ENCODE measurements at regions not wholly inside any gene's neighbourhood (a gene's known extent, or its start where the extent isn't known, plus 50 kb on each side); places are given as distances from the start of the nearest gene placed in this dataset.
A peak's percentile ranks its signal among the peaks of the same experiment; 100 is the strongest.

DNA sequence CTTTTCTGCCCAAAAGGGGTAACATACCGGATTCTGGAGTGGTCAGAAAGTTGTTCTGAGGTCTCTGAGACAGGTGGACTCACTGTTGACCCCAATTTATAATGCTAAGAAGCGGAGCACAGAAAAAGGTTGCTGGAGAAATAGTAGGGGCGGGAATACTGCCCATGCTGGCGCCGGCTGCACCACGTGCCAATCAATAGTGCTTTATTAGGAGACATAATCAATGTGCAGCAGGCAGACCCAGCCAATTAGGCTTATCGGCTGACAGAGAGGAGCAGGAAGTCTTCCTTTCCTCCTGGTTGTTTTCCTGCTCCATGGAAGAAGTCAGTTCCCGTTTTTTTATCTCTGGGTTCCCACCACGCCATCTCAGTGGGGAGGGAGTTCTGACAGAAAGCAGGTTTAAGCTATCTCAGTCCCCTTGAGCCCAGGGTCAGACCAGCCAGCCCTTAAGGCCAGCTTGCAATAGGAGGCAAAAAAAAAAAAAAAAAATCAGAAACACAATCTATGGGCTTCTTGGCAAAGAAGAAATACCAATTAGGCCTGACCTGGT, 68.2 kb upstream of the IRX6 start:
- Histone ChIP-seq H3K27ac (ENCODE audit: insufficient read depth, low read length) (no peak overlapping the region), H3K36me3 (ENCODE audit: control insufficient read depth, insufficient read depth, low read length) (no peaks in the 10 kb centered on the region), H3K4me3 (replicated peaks in 1 of 4; ENCODE audit: control extremely low read depth in 1 of 4, insufficient read depth in 1 of 4, low read depth in 3 of 4, low read length in 4 of 4) (no peak overlapping the region), H3K27me3 (ENCODE audit: control insufficient read depth, insufficient read depth, low read length) (no peaks in the 10 kb centered on the region), H3K9me3 (ENCODE audit: control insufficient read depth, insufficient read depth, low read depth, low read length) (no peaks in the 10 kb centered on the region), H2AFZ (ENCODE audit: low read length) (no peak overlapping the region), H3K4me1 (ENCODE audit: control insufficient read depth, extremely low read depth, insufficient read depth, low read length) (no peaks in the 10 kb centered on the region), H3K9ac (ENCODE audit: insufficient read depth, low read length) (no peak overlapping the region), H3K79me2 (ENCODE audit: control insufficient read depth, insufficient read depth, low read length) (no peaks in the 10 kb centered on the region), H3K4me2 (ENCODE audit: extremely low read depth, insufficient read depth, low read length) (no peak overlapping the region), H4K20me1 (ENCODE audit: control insufficient read depth, extremely low read depth, insufficient read depth, low read length) (no peaks in the 10 kb centered on the region)
- TF ChIP-seq EZH2 (IDR thresholded peaks at IDR 0.05; ENCODE audit: low read length, missing control alignments) = no peak
- TF ChIP-seq, protein P1, sequence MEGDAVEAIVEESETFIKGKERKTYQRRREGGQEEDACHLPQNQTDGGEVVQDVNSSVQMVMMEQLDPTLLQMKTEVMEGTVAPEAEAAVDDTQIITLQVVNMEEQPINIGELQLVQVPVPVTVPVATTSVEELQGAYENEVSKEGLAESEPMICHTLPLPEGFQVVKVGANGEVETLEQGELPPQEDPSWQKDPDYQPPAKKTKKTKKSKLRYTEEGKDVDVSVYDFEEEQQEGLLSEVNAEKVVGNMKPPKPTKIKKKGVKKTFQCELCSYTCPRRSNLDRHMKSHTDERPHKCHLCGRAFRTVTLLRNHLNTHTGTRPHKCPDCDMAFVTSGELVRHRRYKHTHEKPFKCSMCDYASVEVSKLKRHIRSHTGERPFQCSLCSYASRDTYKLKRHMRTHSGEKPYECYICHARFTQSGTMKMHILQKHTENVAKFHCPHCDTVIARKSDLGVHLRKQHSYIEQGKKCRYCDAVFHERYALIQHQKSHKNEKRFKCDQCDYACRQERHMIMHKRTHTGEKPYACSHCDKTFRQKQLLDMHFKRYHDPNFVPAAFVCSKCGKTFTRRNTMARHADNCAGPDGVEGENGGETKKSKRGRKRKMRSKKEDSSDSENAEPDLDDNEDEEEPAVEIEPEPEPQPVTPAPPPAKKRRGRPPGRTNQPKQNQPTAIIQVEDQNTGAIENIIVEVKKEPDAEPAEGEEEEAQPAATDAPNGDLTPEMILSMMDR (conservative IDR thresholded peaks at IDR 0.05 in 1 of 2, IDR thresholded peaks at IDR 0.05 in 1 of 2; ENCODE audit: low read depth in 1 of 2, low read length in 2 of 2) = no peak
- DNase-seq (ENCODE audit: low read depth in 2 of 2) = no peak

GRCh38 chr16:55256412-55257016, 67.5 kb upstream of the IRX6 start:
- no peak overlapping the region for H2AFZ ChIP-seq (ENCODE audit: low read length)
- no peaks in the 10 kb centered on the region for H3K79me2 ChIP-seq (ENCODE audit: control insufficient read depth, insufficient read depth, low read length)
- no peak overlapping the region for H3K4me3 ChIP-seq (replicated peaks in 1 of 4; ENCODE audit: control extremely low read depth in 1 of 4, insufficient read depth in 1 of 4, low read depth in 3 of 4, low read length in 4 of 4)
- H3K27ac ChIP-seq (ENCODE audit: insufficient read depth, low read length) = no peak overlapping the region
- H3K4me2 ChIP-seq (ENCODE audit: extremely low read depth, insufficient read depth, low read length) = no peak overlapping the region
- no peak for DNase-seq (ENCODE audit: low read depth in 2 of 2)
- H4K20me1 ChIP-seq (ENCODE audit: control insufficient read depth, extremely low read depth, insufficient read depth, low read length) = no peaks in the 10 kb centered on the region
- no peaks in the 10 kb centered on the region for H3K4me1 ChIP-seq (ENCODE audit: control insufficient read depth, extremely low read depth, insufficient read depth, low read length)
- no peak for TF ChIP-seq EZH2 (IDR thresholded peaks at IDR 0.05; ENCODE audit: low read length, missing control alignments)
- TF ChIP-seq, protein P1 (conservative IDR thresholded peaks at IDR 0.05 in 1 of 2, IDR thresholded peaks at IDR 0.05 in 1 of 2; ENCODE audit: low read depth in 1 of 2, low read length in 2 of 2) = no peak
- H3K9me3 ChIP-seq (ENCODE audit: control insufficient read depth, insufficient read depth, low read depth, low read length) = no peaks in the 10 kb centered on the region
- H3K36me3 ChIP-seq (ENCODE audit: control insufficient read depth, insufficient read depth, low read length) = no peaks in the 10 kb centered on the region
- no peak overlapping the region for H3K9ac ChIP-seq (ENCODE audit: insufficient read depth, low read length)
- H3K27me3 ChIP-seq (ENCODE audit: control insufficient read depth, insufficient read depth, low read length) = no peaks in the 10 kb centered on the region

DNA sequence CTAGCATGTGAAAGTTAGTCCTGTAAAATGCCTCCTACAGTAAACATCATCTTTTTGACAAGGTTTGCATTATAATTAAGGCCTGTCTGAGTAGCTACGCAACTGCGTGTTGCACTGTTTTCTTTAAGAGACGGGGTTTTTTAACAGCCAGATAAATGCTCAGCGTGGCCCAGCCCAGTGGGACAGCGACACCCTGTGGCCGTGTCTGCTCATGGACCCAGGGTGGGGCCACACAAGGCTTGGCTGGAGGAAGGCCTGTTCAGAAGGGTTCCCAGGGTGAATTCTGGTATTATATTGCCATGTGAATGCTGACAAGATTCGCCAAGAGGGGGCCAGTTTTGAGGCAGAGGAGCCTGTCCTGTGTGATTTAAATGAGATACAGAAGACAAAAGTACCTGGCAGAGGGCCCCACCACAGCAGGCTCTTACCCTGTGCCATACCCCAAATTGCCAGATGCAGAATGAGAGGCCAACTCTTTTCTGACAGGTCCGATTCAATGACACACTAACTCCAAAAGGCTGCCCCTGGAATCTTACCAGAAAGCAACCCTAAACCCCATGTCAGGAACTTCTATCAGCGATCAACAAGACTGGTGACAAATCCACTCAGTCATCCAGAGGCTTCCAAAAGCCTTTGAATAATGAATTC, 65.9 kb upstream of the IRX6 start:
- H3K4me2 ChIP-seq (ENCODE audit: extremely low read depth, insufficient read depth, low read length) = no peak overlapping the region
- H4K20me1 ChIP-seq (ENCODE audit: control insufficient read depth, extremely low read depth, insufficient read depth, low read length) = no peaks in the 10 kb centered on the region
- H3K36me3 ChIP-seq (ENCODE audit: control insufficient read depth, insufficient read depth, low read length) = no peaks in the 10 kb centered on the region
- H3K79me2 ChIP-seq (ENCODE audit: control insufficient read depth, insufficient read depth, low read length) = no peaks in the 10 kb centered on the region
- no peak overlapping the region for H3K4me3 ChIP-seq (replicated peaks in 1 of 4; ENCODE audit: control extremely low read depth in 1 of 4, insufficient read depth in 1 of 4, low read depth in 3 of 4, low read length in 4 of 4)
- H3K9me3 ChIP-seq (ENCODE audit: control insufficient read depth, insufficient read depth, low read depth, low read length) = no peaks in the 10 kb centered on the region
- DNase-seq (ENCODE audit: low read depth in 2 of 2) = peak; percentile 21 to 27
- H3K27me3 ChIP-seq (ENCODE audit: control insufficient read depth, insufficient read depth, low read length) = no peaks in the 10 kb centered on the region
- no peak overlapping the region for H3K9ac ChIP-seq (ENCODE audit: insufficient read depth, low read length)
- no peaks in the 10 kb centered on the region for H3K4me1 ChIP-seq (ENCODE audit: control insufficient read depth, extremely low read depth, insufficient read depth, low read length)
- H2AFZ ChIP-seq (ENCODE audit: low read length) = no peak overlapping the region
- TF ChIP-seq, protein P1 (conservative IDR thresholded peaks at IDR 0.05 in 1 of 2, IDR thresholded peaks at IDR 0.05 in 1 of 2; ENCODE audit: low read depth in 1 of 2, low read length in 2 of 2) = peak; percentile 28 to 49
- no peak for TF ChIP-seq EZH2 (IDR thresholded peaks at IDR 0.05; ENCODE audit: low read length, missing control alignments)
- no peak overlapping the region for H3K27ac ChIP-seq (ENCODE audit: insufficient read depth, low read length)

All from fibroblast of lung (primary cell).